ENCODE measurements at regions not wholly inside any gene's neighbourhood (a gene's known extent, or its start where the extent isn't known, plus 50 kb on each side); places are given as distances from the start of the nearest gene placed in this dataset.

- TF ChIP-seq CTCF (IDR thresholded peaks at IDR 0.05) (no peak), POLR2AphosphoS5 (IDR thresholded peaks at IDR 0.05) (no peak), POLR2A (IDR thresholded peaks at IDR 0.05) (no peak)
Observed at GRCh38 chr9:79446523-79447307, 125.0 kb upstream of the TLE4 start.

Data from breast epithelium (tissue), 3 donors.